HepG2 (cell line): ENCODE measurements at regions not wholly inside any gene's neighbourhood (a gene's known extent, or its start where the extent isn't known, plus 50 kb on each side); places are given as distances from the start of the nearest gene placed in this dataset.

ENCODE experiments used
- ATAC-seq: fragments of 200-7000 bp; cut with Tn5 transposase; 3 replicates; pipeline ENCODE4 v1.9.1; 2020; ENCODE audit warnings: mild to moderate bottlenecking, moderate library complexity
- BruUV-seq: library from RNA; stranded (reverse); fragments of 400-500 nt; replicated peaks from 2 replicates; lab custom pipeline; 2021; lab: Mats Ljungman, UMichigan
- CTCF ChIA-PET: fragments of 300-600 bp; formaldehyde crosslinking; extraction: SDS; loops from one replicate; lab custom pipeline; 2021; ENCODE audit warnings: low total read pairs, inconsistent platforms, low intra/inter-chr PET ratio; lab: Yijun Ruan, JAX
- POLR2A ChIA-PET: fragments of 350-600 bp; sonication (Branson Sonifier 250); formaldehyde crosslinking; loops from one replicate; lab custom pipeline; 2020; ENCODE audit warnings: antibody characterized with exemption, inconsistent platforms; lab: Yijun Ruan, JAX
- DNase-seq: peaks from one replicate; pipeline ENCODE4 v3.0.0-alpha.2; 2015; ENCODE audit warnings: low spot score
- FAIRE-seq: peaks from 3 replicates; lab custom pipeline; 2011; peaks lifted over from hg19 to GRCh38; lab: Jason Lieb, UNC
- H2AFZ ChIP-seq: one replicate; pipeline ENCODE4 v1.6.1; 2011; ENCODE audit warnings: low read length, inconsistent platforms
- H3K27ac ChIP-seq: fragments of 300-600 bp; 3 replicates; pipeline ENCODE4 v1.8.0; 2011; ENCODE audit warnings: mixed run types, mild to moderate bottlenecking, mixed read lengths, low read length, inconsistent platforms; ENCODE audit not compliant: insufficient read depth; ENCODE audit errors: extremely low read length
- H3K27me3 ChIP-seq, 2 experiments: fragments of 200-600 bp in 1 of 2; 2 replicates in 1 of 2; 3 replicates in 1 of 2; pipeline versions ENCODE4 v1.6.0 to v1.8.0; 2011; ENCODE audit warnings: low read length in 2 of 2, mild to moderate bottlenecking in 2 of 2, moderate library complexity in 2 of 2, inconsistent platforms in 1 of 2; ENCODE audit not compliant: insufficient read depth in 2 of 2, control insufficient read depth in 1 of 2
- H3K36me3 ChIP-seq, 2 experiments: fragments of 200-600 bp in 1 of 2; replicated peaks in 1 of 2; 2 replicates in 1 of 2; 3 replicates in 1 of 2; pipeline versions ENCODE4 v1.5.1 to v1.8.0; 2011; ENCODE audit warnings: low read length in 2 of 2, inconsistent platforms in 1 of 2; ENCODE audit not compliant: insufficient read depth in 2 of 2, control insufficient read depth in 1 of 2
- H3K4me1 ChIP-seq: 2 replicates; pipeline ENCODE4 v1.5.1; 2012; ENCODE audit warnings: low read length, inconsistent platforms; ENCODE audit not compliant: insufficient read depth
- H3K4me2 ChIP-seq: 2 replicates; pipeline ENCODE4 v1.6.0; 2011; ENCODE audit warnings: low read depth, low read length, inconsistent platforms
- H3K4me3 ChIP-seq, 3 experiments: fragments of 200-600 bp in 1 of 3; sonication (generic), shearing (Covaris generic) in 1 of 3; replicated peaks in 1 of 3; 2 replicates each; pipeline ENCODE4 v1.5.1; 2011 to 2016; ENCODE audit warnings: low read length in 3 of 3, inconsistent platforms in 2 of 3, low read depth in 2 of 3, mild to moderate bottlenecking in 2 of 3, control low read depth in 1 of 3, mixed read lengths in 1 of 3; ENCODE audit not compliant: insufficient read depth in 1 of 3
- H3K79me2 ChIP-seq: one replicate; pipeline ENCODE4 v1.6.1; 2011; ENCODE audit warnings: low read length, inconsistent platforms; ENCODE audit not compliant: insufficient read depth
- H3K9ac ChIP-seq: 2 replicates; pipeline ENCODE4 v1.6.0; 2011; ENCODE audit warnings: mild to moderate bottlenecking, low read depth, low read length, inconsistent platforms; ENCODE audit not compliant: insufficient read depth
- H3K9me3 ChIP-seq: 2 replicates; pipeline ENCODE4 v1.5.1; 2012; ENCODE audit warnings: mild to moderate bottlenecking, low read length
- H4K20me1 ChIP-seq: 2 replicates; pipeline ENCODE4 v1.6.0; 2011; ENCODE audit warnings: inconsistent platforms, mild to moderate bottlenecking, low read length, moderate library complexity; ENCODE audit not compliant: insufficient read depth
- ARID2 ChIP-seq: sonication (generic); formaldehyde crosslinking; IDR thresholded peaks from 2 replicates; pipeline ENCODE4 v1.8.1; 2022; ENCODE audit warnings: mild to moderate bottlenecking, missing genetic modification reagents, borderline replicate concordance
- ATRX ChIP-seq: sonication (generic); formaldehyde crosslinking; IDR thresholded peaks from 2 replicates; pipeline ENCODE4 v1.4.0; 2020; ENCODE audit warnings: missing genetic modification reagents, borderline replicate concordance
- CCDC6 ChIP-seq: sonication (generic); formaldehyde crosslinking; IDR thresholded peaks from 2 replicates; pipeline ENCODE4 v1.8.1; 2022; ENCODE audit warnings: mild to moderate bottlenecking, missing genetic modification reagents, moderate library complexity
- DZIP1 ChIP-seq: sonication (generic); formaldehyde crosslinking; IDR thresholded peaks from 2 replicates; pipeline ENCODE4 v1.5.0; 2020; ENCODE audit warnings: mild to moderate bottlenecking, missing genetic modification reagents
- ETV6 ChIP-seq: sonication (generic); formaldehyde crosslinking; conservative IDR thresholded peaks from 2 replicates; pipeline ENCODE4 v1.4.0; 2020; ENCODE audit warnings: missing genetic modification reagents
- GATAD1 ChIP-seq: IDR thresholded peaks from 2 replicates; pipeline ENCODE4 v1.6.1; 2016; ENCODE audit warnings: missing genetic modification reagents, missing compliant biosample characterization
- NFIC ChIP-seq: IDR thresholded peaks from 2 replicates; pipeline ENCODE4 v1.6.1; 2012; ENCODE audit warnings: mild to moderate bottlenecking, low read length, inconsistent platforms
- NFKB2 ChIP-seq: sonication (generic); formaldehyde crosslinking; IDR thresholded peaks from 2 replicates; pipeline ENCODE4 v1.4.0; 2020; ENCODE audit warnings: missing genetic modification reagents, borderline replicate concordance
- RAD51 ChIP-seq: fragments of 450-650 bp; IDR thresholded peaks from 2 replicates; pipeline ENCODE4 v1.6.1; 2016; ENCODE audit warnings: borderline replicate concordance
- ZNF335 ChIP-seq: sonication (generic); formaldehyde crosslinking; IDR thresholded peaks from 2 replicates; pipeline ENCODE4 v1.4.0; 2020; ENCODE audit warnings: missing genetic modification reagents
- ZNF660 ChIP-seq: sonication (generic); formaldehyde crosslinking; IDR thresholded peaks from 2 replicates; pipeline ENCODE4 v1.5.1; 2020; ENCODE audit warnings: mild to moderate bottlenecking, low read depth, missing genetic modification reagents, borderline replicate concordance
- ZNF776 ChIP-seq: sonication (generic); formaldehyde crosslinking; IDR thresholded peaks from 2 replicates; pipeline ENCODE4 v1.4.0; 2020; ENCODE audit warnings: mild to moderate bottlenecking, missing genetic modification reagents
- ZNF788 ChIP-seq: sonication (generic); formaldehyde crosslinking; IDR thresholded peaks from 2 replicates; pipeline ENCODE4 v1.5.0; 2020; ENCODE audit warnings: mild to moderate bottlenecking, missing genetic modification reagents, borderline replicate concordance
- WGBS: methylation state at CpG from one replicate; pipeline ENCODE4 v1.1.6; 2017; ENCODE audit warnings: low lambda C conversion rate; 5-methylcytosine and 5-hydroxymethylcytosine counted together
- in situ Hi-C: cut with HindIII; loops from 2 replicates; pipeline ENCODE4 v1.10.0; 2017; ENCODE audit warnings: low pct_unique_long_range_greater_than_20kb; ENCODE audit not compliant: extremely low pct_ligation_motif_present
- intact Hi-C: fragments of 100-400 bp; cut with micrococcal nuclease; formaldehyde crosslinking; loops from one replicate; pipeline ENCODE4 v1.10.0; 2022; ENCODE audit not compliant: unreplicated experiment

GRCh38 chr12:65620046-65620445 lies 204.2 kb upstream of the HMGA2 start:
- H3K9ac ChIP-seq, result no peak overlapping the region
- no peak overlapping the region for H3K27ac ChIP-seq
- WGBS, result 74% methylated on average over 1 of the region's 1 CpG
- no peaks in the 10 kb centered on the region for H3K9me3 ChIP-seq
- ATAC-seq (no peak), DNase-seq (no peak), FAIRE-seq (no peak)
- no peaks in the 10 kb centered on the region for H4K20me1 ChIP-seq
- in situ Hi-C loops, result loop anchor here (25.0 kb wide), 1 partner anchor 492 kb away; no protein-coding TSS in a partner anchor
- intact Hi-C loops, result no loop called here
- H3K36me3 ChIP-seq, result no peaks in the 10 kb centered on the region
- ChIA-PET CTCF (no interaction called here), POLR2A (no interaction called here)
- H3K4me1 ChIP-seq, result no peaks in the 10 kb centered on the region
- H2AFZ ChIP-seq, result no peak overlapping the region
- TF ChIP-seq RAD51, result no peak
- TF ChIP-seq ATRX (CRISPR knock-in tag), result no peak
- TF ChIP-seq ETV6 (CRISPR knock-in tag), result no peak
- TF ChIP-seq ZNF776 (CRISPR knock-in tag), result no peak
- no peak for TF ChIP-seq CCDC6 (CRISPR knock-in tag)
- TF ChIP-seq DZIP1 (CRISPR knock-in tag), result no peak
- no peak for TF ChIP-seq ZNF660
- no peak for TF ChIP-seq NFKB2 (CRISPR knock-in tag)
- TF ChIP-seq ZNF335, result no peak
- TF ChIP-seq ARID2, result no peak
- no peak for TF ChIP-seq ZNF788
- TF ChIP-seq NFIC, result no peak
- no peak for TF ChIP-seq GATAD1
- no peaks in the 10 kb centered on the region for H3K79me2 ChIP-seq
- peaks cover 0 to 7% of the 10 kb centered on the region in 2 experiments; a peak in 2 of 5 replicates for H3K27me3 ChIP-seq
- BruUV-seq, result no TSS peak
- no peak overlapping the region for H3K4me2 ChIP-seq
- no peak overlapping the region for H3K4me3 ChIP-seq
